H1 (cell line): ENCODE measurements at regions not wholly inside any gene's neighbourhood (a gene's known extent, or its start where the extent isn't known, plus 50 kb on each side); places are given as distances from the start of the nearest gene placed in this dataset.

Experiments
- CBX8 ChIP-seq: fragments of 300-800, 300-1000 bp; sonication (generic); IDR thresholded peaks from 2 replicates; pipeline ENCODE4 v1.7.1; 2016; ENCODE audit warnings: low read depth, low read length, borderline replicate concordance
- CHD2 ChIP-seq: IDR thresholded peaks from 2 replicates; pipeline ENCODE4 v1.6.1; 2012; ENCODE audit warnings: low read length, improper control_type of control experiment
- GABPA ChIP-seq: IDR thresholded peaks from 2 replicates; pipeline ENCODE4 v1.6.1; 2011; ENCODE audit warnings: mild to moderate bottlenecking, low read length, moderate library complexity, borderline replicate concordance; ENCODE audit not compliant: insufficient read depth
- KDM4A ChIP-seq: IDR thresholded peaks from one replicate; pipeline ENCODE4 v1.7.1; 2012; ENCODE audit warnings: low read depth, mild to moderate bottlenecking, moderate library complexity, low read length, inconsistent platforms; ENCODE audit not compliant: severe bottlenecking
- POLR2A ChIP-seq, 2 experiments: IDR thresholded peaks; 1 replicate in 1 of 2; 2 replicates in 1 of 2; pipeline ENCODE4 v1.6.1; 2011; ENCODE audit warnings: low read depth in 2 of 2, low read length in 2 of 2, mild to moderate bottlenecking in 2 of 2; ENCODE audit errors: control extremely low read depth in 1 of 2
- ZNF274 ChIP-seq: IDR thresholded peaks from 2 replicates; pipeline ENCODE4 v1.7.0; 2012; ENCODE audit warnings: low read length, borderline replicate concordance; ENCODE audit errors: extremely low read depth
- TF ChIP-seq, protein P1 (sequence below): fragments of 300-600 bp; sonication (generic); IDR thresholded peaks from 2 replicates; pipeline ENCODE4 v1.7.1; 2012; ENCODE audit warnings: low read length, moderate library complexity, mild to moderate bottlenecking, inconsistent platforms; ENCODE audit not compliant: insufficient replicate concordance

DNA sequence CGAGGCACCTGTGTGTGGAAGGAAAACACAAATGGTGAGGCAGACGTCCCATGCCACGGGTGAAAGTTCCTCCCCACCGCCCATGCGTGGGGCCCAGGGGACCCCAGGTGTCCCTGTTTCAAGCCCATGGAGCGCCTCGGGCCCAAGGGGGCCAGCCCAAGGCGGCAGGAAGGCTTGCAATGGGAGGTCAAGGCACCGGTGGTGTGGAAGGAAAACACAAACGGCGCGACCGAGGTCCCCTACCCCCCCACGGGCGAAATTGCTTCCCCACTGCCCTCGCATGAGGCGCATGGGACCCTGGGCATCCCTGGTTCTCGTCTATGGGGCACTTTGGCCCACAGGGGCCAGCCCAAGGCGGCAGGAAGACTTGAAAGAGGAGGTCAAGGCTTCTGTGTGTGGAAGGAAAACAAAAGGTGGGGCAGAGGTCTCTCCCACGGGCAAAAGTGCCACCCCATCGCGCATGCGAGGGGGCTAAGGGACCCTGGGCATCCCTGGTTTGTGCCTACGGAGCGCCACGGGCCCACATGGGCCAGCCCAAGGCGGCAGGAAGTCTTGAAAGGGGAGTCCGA, 379.4 kb downstream of the ALG10 start (continued):
- TF ChIP-seq, protein P1, sequence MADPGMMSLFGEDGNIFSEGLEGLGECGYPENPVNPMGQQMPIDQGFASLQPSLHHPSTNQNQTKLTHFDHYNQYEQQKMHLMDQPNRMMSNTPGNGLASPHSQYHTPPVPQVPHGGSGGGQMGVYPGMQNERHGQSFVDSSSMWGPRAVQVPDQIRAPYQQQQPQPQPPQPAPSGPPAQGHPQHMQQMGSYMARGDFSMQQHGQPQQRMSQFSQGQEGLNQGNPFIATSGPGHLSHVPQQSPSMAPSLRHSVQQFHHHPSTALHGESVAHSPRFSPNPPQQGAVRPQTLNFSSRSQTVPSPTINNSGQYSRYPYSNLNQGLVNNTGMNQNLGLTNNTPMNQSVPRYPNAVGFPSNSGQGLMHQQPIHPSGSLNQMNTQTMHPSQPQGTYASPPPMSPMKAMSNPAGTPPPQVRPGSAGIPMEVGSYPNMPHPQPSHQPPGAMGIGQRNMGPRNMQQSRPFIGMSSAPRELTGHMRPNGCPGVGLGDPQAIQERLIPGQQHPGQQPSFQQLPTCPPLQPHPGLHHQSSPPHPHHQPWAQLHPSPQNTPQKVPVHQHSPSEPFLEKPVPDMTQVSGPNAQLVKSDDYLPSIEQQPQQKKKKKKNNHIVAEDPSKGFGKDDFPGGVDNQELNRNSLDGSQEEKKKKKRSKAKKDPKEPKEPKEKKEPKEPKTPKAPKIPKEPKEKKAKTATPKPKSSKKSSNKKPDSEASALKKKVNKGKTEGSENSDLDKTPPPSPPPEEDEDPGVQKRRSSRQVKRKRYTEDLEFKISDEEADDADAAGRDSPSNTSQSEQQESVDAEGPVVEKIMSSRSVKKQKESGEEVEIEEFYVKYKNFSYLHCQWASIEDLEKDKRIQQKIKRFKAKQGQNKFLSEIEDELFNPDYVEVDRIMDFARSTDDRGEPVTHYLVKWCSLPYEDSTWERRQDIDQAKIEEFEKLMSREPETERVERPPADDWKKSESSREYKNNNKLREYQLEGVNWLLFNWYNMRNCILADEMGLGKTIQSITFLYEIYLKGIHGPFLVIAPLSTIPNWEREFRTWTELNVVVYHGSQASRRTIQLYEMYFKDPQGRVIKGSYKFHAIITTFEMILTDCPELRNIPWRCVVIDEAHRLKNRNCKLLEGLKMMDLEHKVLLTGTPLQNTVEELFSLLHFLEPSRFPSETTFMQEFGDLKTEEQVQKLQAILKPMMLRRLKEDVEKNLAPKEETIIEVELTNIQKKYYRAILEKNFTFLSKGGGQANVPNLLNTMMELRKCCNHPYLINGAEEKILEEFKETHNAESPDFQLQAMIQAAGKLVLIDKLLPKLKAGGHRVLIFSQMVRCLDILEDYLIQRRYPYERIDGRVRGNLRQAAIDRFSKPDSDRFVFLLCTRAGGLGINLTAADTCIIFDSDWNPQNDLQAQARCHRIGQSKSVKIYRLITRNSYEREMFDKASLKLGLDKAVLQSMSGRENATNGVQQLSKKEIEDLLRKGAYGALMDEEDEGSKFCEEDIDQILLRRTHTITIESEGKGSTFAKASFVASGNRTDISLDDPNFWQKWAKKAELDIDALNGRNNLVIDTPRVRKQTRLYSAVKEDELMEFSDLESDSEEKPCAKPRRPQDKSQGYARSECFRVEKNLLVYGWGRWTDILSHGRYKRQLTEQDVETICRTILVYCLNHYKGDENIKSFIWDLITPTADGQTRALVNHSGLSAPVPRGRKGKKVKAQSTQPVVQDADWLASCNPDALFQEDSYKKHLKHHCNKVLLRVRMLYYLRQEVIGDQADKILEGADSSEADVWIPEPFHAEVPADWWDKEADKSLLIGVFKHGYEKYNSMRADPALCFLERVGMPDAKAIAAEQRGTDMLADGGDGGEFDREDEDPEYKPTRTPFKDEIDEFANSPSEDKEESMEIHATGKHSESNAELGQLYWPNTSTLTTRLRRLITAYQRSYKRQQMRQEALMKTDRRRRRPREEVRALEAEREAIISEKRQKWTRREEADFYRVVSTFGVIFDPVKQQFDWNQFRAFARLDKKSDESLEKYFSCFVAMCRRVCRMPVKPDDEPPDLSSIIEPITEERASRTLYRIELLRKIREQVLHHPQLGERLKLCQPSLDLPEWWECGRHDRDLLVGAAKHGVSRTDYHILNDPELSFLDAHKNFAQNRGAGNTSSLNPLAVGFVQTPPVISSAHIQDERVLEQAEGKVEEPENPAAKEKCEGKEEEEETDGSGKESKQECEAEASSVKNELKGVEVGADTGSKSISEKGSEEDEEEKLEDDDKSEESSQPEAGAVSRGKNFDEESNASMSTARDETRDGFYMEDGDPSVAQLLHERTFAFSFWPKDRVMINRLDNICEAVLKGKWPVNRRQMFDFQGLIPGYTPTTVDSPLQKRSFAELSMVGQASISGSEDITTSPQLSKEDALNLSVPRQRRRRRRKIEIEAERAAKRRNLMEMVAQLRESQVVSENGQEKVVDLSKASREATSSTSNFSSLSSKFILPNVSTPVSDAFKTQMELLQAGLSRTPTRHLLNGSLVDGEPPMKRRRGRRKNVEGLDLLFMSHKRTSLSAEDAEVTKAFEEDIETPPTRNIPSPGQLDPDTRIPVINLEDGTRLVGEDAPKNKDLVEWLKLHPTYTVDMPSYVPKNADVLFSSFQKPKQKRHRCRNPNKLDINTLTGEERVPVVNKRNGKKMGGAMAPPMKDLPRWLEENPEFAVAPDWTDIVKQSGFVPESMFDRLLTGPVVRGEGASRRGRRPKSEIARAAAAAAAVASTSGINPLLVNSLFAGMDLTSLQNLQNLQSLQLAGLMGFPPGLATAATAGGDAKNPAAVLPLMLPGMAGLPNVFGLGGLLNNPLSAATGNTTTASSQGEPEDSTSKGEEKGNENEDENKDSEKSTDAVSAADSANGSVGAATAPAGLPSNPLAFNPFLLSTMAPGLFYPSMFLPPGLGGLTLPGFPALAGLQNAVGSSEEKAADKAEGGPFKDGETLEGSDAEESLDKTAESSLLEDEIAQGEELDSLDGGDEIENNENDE, result no peak
- TF ChIP-seq CBX8, result no peak
- no peak for TF ChIP-seq ZNF274
- no peak for TF ChIP-seq KDM4A
- TF ChIP-seq CHD2, result no peak
- no peak for TF ChIP-seq GABPA
- no peak for TF ChIP-seq POLR2A (IDR thresholded peaks at IDR 0.05; ENCODE audit: control extremely low read depth in 1 of 2, low read depth in 2 of 2, low read length in 2 of 2)
